HG02798 (cell line): ENCODE measurements at regions not wholly inside any gene's neighbourhood (a gene's known extent, or its start where the extent isn't known, plus 50 kb on each side); places are given as distances from the start of the nearest gene placed in this dataset.

ENCODE experiments used
- ATAC-seq: cut with Tn5 transposase; IDR thresholded peaks from one replicate; pipeline ENCODE4 v1.9.1; 2021; ENCODE audit warnings: mild to moderate bottlenecking; ENCODE audit not compliant: unreplicated experiment, poor library complexity

DNA sequence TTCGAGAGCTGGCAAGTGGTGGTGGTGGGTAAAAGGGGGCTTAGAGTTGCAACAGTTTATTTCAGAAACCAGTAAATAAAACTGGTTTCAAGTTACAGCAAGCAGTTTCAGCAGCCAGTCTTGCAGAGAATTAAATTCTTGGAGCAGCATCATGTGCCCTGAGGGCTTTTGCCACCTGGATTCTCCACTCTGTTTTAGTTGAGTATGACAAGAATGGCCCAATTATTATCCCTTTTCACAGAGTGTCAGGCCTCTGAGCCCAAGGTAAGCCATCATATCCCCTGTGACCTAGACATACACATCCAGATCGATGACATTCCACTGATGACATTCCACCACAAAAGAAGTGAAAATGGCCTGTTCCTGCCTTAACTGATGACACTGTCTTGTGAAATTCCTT, 72.8 kb upstream of the FANCL start:
- ATAC-seq: no peak

GRCh38 chr2:58308435-58308834, 67.3 kb upstream of the FANCL start:
- ATAC-seq: peak; percentile 54

DNA sequence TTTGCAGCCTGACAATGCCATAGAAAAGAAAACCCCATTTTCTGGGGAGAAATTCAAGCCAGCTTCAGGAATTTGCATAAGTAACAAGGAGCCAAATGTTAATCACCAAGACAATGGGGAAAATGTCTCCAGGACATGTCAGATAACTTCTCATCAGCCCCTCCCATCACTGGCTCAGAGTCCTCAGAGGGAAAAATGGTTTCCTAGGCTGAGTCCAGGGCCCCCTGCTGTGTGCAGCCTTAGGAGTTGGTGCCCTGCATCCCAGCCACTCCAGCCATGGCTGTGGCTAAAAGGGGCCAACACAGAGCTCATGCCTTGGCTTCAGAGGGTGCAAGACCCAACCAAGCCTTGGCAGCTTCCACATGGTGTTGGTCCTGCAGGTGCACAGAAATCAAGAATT, 63.7 kb upstream of the FANCL start:
- no peak for ATAC-seq

DNA sequence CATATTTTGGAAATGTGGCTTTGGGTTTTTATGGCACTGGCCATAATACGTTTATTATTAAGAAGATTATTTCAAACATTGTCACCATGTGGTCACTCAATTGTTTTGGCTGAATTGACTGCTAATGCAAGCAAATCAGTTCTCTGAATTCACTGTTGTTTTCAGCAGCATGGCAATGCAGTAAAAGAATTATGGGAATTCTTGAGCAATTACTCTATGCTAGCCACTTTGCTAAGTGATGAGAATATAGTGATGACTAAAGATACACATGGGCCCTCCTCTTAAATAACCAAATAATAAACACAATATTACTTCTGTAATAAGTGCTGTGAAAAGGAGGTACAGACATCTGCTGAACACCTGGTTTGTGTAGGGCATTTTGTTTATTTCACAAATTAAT, 58.0 kb upstream of the FANCL start:
- no peak for ATAC-seq

DNA sequence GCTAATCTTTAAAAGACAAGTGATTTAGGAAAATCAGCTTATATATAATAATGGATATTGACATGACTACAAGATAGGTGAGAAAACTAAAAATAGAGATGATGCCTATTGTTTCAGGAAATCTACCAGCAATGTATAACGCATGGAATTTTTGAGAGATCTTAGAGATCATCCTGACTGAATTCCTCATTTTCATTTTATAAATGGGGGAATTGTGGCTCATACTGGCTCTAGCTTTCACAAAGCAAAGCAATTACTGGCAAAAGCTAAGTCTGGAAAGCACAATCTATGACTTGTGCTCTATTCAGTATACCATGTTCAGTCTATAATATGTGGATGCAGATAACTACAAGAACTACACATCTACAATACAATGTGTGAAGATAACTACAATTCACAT, 51.9 kb upstream of the FANCL start:
- no peak for ATAC-seq

DNA sequence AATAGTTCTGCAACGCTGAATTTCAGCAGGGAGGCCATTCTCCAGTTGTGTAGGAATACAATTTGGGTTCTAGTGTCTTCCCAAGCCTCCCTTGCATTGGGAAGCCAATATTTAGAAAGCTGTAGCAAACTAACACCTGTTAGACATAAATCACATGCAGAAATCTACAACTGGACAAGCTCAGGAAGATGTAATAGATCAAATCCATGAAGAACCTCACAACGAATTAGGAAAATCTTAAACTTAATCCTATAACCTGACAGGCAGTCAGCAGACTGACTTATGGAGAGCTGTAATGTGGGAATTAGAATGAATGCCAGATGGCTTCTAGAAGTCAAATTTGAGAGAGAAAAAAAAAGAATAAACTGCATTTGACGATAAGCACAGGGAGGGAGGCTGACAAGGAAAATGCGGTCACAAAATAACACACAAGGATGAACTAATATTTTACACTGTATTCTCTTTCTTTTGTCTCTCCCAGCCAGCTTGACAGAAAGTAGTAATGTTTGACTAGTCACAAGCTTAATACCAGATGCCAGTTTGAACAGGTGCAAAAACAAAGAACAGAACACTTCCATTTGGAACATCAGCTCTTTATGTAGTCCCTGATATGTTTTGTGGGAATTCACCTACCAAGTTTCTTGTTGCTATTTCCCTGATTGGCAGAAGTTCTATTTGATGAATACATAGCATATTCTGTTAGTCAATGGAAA, 50.8 kb upstream of the FANCL start:
- ATAC-seq: no peak
